Aorta (tissue), 5 donors: ENCODE measurements at regions not wholly inside any gene's neighbourhood (a gene's known extent, or its start where the extent isn't known, plus 50 kb on each side); places are given as distances from the start of the nearest gene placed in this dataset.

Experiments used
- ATAC-seq: fragments of 200-7000 bp; cut with Tn5 transposase; one replicate; pipeline ENCODE4 v1.9.1; 2022; ENCODE audit warnings: moderate library complexity; ENCODE audit not compliant: low FRiP score
- DNase-seq, 2 donors: peaks; one replicate each; pipeline ENCODE4 v3.0.0-alpha.2; 2020
- H3K27ac ChIP-seq, 2 donors: one replicate each; pipeline ENCODE4 v1.5.1; 2013; ENCODE audit warnings: low read length in 2 of 2, mild to moderate bottlenecking in 2 of 2, moderate library complexity in 2 of 2, control low read depth in 1 of 2, inconsistent platforms in 1 of 2, low read depth in 1 of 2
- H3K27me3 ChIP-seq, 2 donors: one replicate each; pipeline ENCODE4 v1.6.1; 2013; ENCODE audit warnings: control low read depth in 1 of 2, low read length in 1 of 2, mild to moderate bottlenecking in 1 of 2, moderate library complexity in 1 of 2; ENCODE audit not compliant: insufficient read depth in 2 of 2, control insufficient read depth in 1 of 2
- H3K36me3 ChIP-seq, 2 donors: one replicate each; pipeline ENCODE4 v1.6.1; 2013; ENCODE audit warnings: control low read depth in 1 of 2, low read length in 1 of 2, mild to moderate bottlenecking in 1 of 2; ENCODE audit not compliant: insufficient read depth in 2 of 2, control insufficient read depth in 1 of 2
- H3K4me1 ChIP-seq, 2 donors: one replicate each; pipeline ENCODE4 v1.6.1; 2013; ENCODE audit warnings: low read length in 2 of 2, control low read depth in 1 of 2, mild to moderate bottlenecking in 1 of 2, moderate library complexity in 1 of 2; ENCODE audit not compliant: insufficient read depth in 2 of 2, control insufficient read depth in 1 of 2
- H3K4me3 ChIP-seq, 2 donors: one replicate each; pipeline ENCODE4 v1.5.1; 2013; ENCODE audit warnings: low read length in 2 of 2, control low read depth in 1 of 2, mild to moderate bottlenecking in 1 of 2
- H3K9me3 ChIP-seq: one replicate; pipeline ENCODE4 v1.6.1; 2013; ENCODE audit warnings: mild to moderate bottlenecking, low read length; ENCODE audit not compliant: control insufficient read depth
- WGBS, 2 donors: extraction: QIAGEN DNeasy Blood & Tissue Kit; methylation state at CpG; one replicate each; pipeline ENCODE4 v1.1.7; 2013; 5-methylcytosine and 5-hydroxymethylcytosine counted together
- intact Hi-C, 2 donors: fragments of 100-400 bp; cut with DNase I; formaldehyde crosslinking; loops; one replicate each; pipeline versions ENCODE4 v1.14.2 to v1.15.0; 2022
- donor health status: healthy with polysubstance abuse.
- donor health status: Bipolar disorder and iron deficiency.
- donor health status: DM: no; HTN: no; CAD: no.
- donor health status: DM: no; HTN: no; CAD: no.
- donor health status: DM: yes; HTN: yes; CAD: no.

GRCh38 chr16:19980632-19981265 lies 92.9 kb downstream of the GPR139 start:
- no peaks in the 10 kb centered on the region for H3K27me3 ChIP-seq
- 7 to 10% methylated on average over 3 of the region's 3 CpGs for WGBS, 2 donors
- DNase-seq (no peak), ATAC-seq (no peak)
- H3K4me1 ChIP-seq = no peaks in the 10 kb centered on the region
- no peaks in the 10 kb centered on the region for H3K9me3 ChIP-seq
- intact Hi-C loops = no loop called here
- H3K4me3 ChIP-seq = no peak overlapping the region
- no peaks in the 10 kb centered on the region for H3K36me3 ChIP-seq
- no peak overlapping the region for H3K27ac ChIP-seq

- intact Hi-C loops = no loop called here
Measured at GRCh38 chr16:19979638-19980037, 94.1 kb downstream of the GPR139 start.

GRCh38 chr16:19974607-19975006 lies 90.0 kb upstream of the GPRC5B start:
- no peaks in the 10 kb centered on the region for H3K4me1 ChIP-seq
- whole genome bisulfite sequencing, 2 donors = 28 to 36% methylated on average over 4 of the region's 4 CpGs
- intact Hi-C loops = no loop called here
- ATAC-seq = no peak
- no peaks in the 10 kb centered on the region for H3K9me3 ChIP-seq
- H3K27ac ChIP-seq = no peak overlapping the region
- H3K27me3 ChIP-seq = no peaks in the 10 kb centered on the region
- H3K4me3 ChIP-seq = no peak overlapping the region
- DNase-seq = no peak
- no peaks in the 10 kb centered on the region for H3K36me3 ChIP-seq

More at GRCh38 chr16:19979638-19980037, 94.1 kb downstream of the GPR139 start:
- Histone ChIP-seq H3K36me3 (no peaks in the 10 kb centered on the region), H3K27ac (no peak overlapping the region), H3K27me3 (no peaks in the 10 kb centered on the region), H3K9me3 (no peaks in the 10 kb centered on the region), H3K4me3 (no peak overlapping the region), H3K4me1 (no peaks in the 10 kb centered on the region)
- no peak for DNase-seq
- no peak for ATAC-seq
- 13 to 20% methylated on average over 4 of the region's 4 CpGs for WGBS, 2 donors

- H3K4me1 ChIP-seq = no peaks in the 10 kb centered on the region
- H3K27me3 ChIP-seq = no peaks in the 10 kb centered on the region
Measured at GRCh38 chr16:19972111-19972510, 87.5 kb upstream of the GPRC5B start.

GRCh38 chr16:19968891-19969683 lies 84.4 kb upstream of the GPRC5B start:
- ATAC-seq (no peak), DNase-seq (no peak)
- Histone ChIP-seq H3K27me3 (no peaks in the 10 kb centered on the region), H3K4me3 (no peak overlapping the region), H3K27ac (no peak overlapping the region), H3K9me3 (peaks cover 1% of the 10 kb centered on the region), H3K36me3 (peaks cover 0 to 1% of the 10 kb centered on the region in 2 donors), H3K4me1 (no peaks in the 10 kb centered on the region)
- WGBS, 2 donors = 33 to 39% methylated on average over 8 of the region's 8 CpGs
- intact Hi-C loops = no loop called here

More at GRCh38 chr16:19972111-19972510, 87.5 kb upstream of the GPRC5B start:
- Histone ChIP-seq H3K36me3 (peaks cover 0 to 1% of the 10 kb centered on the region in 2 donors), H3K27ac (no peak overlapping the region), H3K9me3 (peaks cover 1% of the 10 kb centered on the region), H3K4me3 (no peak overlapping the region)
- DNase-seq (no peak), ATAC-seq (no peak)
- WGBS, 2 donors = 68 to 72% methylated on average over 4 of the region's 4 CpGs
- intact Hi-C loops = no loop called here

GRCh38 chr16:19967963-19968362 lies 83.3 kb upstream of the GPRC5B start:
- H3K27ac ChIP-seq = no peak overlapping the region
- no peak for ATAC-seq
- DNase-seq = no peak
- H3K36me3 ChIP-seq = peaks cover 0 to 1% of the 10 kb centered on the region in 2 donors
- no peak overlapping the region for H3K4me3 ChIP-seq
- WGBS, 2 donors = 93 to 94% methylated on average over 5 of the region's 5 CpGs
- intact Hi-C loops = no loop called here
- H3K9me3 ChIP-seq = peaks cover 1% of the 10 kb centered on the region
- H3K27me3 ChIP-seq = no peaks in the 10 kb centered on the region
- no peaks in the 10 kb centered on the region for H3K4me1 ChIP-seq

GRCh38 chr16:19967561-19967960 lies 82.9 kb upstream of the GPRC5B start:
- H3K36me3 ChIP-seq = peaks cover 0 to 1% of the 10 kb centered on the region in 2 donors
- no peaks in the 10 kb centered on the region for H3K27me3 ChIP-seq
- no peak overlapping the region for H3K4me3 ChIP-seq
- DNase-seq (no peak), ATAC-seq (no peak)
- intact Hi-C loops = no loop called here
- peaks cover 1% of the 10 kb centered on the region for H3K9me3 ChIP-seq
- H3K4me1 ChIP-seq = no peaks in the 10 kb centered on the region
- H3K27ac ChIP-seq = no peak overlapping the region

GRCh38 chr16:19963301-19963700 lies 78.7 kb upstream of the GPRC5B start:
- WGBS, 2 donors = 2 to 6% methylated on average over 5 of the region's 5 CpGs
- peaks cover 1% of the 10 kb centered on the region for H3K9me3 ChIP-seq
- H3K27ac ChIP-seq = no peak overlapping the region
- no peak overlapping the region for H3K4me3 ChIP-seq
- no peaks in the 10 kb centered on the region for H3K27me3 ChIP-seq
- no peaks in the 10 kb centered on the region for H3K36me3 ChIP-seq
- DNase-seq (peak in 1 of 2 donors; percentile 47), ATAC-seq (peak; percentile 48)
- intact Hi-C loops = no loop called here
- H3K4me1 ChIP-seq = no peaks in the 10 kb centered on the region

- ATAC-seq (no peak), DNase-seq (no peak)
- intact Hi-C loops = no loop called here
- Histone ChIP-seq H3K27me3 (no peaks in the 10 kb centered on the region), H3K9me3 (no peaks in the 10 kb centered on the region), H3K36me3 (no peaks in the 10 kb centered on the region), H3K27ac (no peak overlapping the region), H3K4me3 (no peak overlapping the region), H3K4me1 (no peaks in the 10 kb centered on the region)
- WGBS, 2 donors = 54 to 60% methylated on average over 5 of the region's 5 CpGs
Measured at GRCh38 chr16:19960183-19960582, 75.5 kb upstream of the GPRC5B start.
